DMS79 (cell line): ENCODE measurements at regions not wholly inside any gene's neighbourhood (a gene's known extent, or its start where the extent isn't known, plus 50 kb on each side); places are given as distances from the start of the nearest gene placed in this dataset.
"Not testable (repeated sequence)": the region's sequence is repeated elsewhere in the genome, so short reads cannot be mapped to it uniquely, and the experiment has no call there.

Source experiments
- DNase-seq: peaks from one replicate; lab custom pipeline; 2025; lab: John Stamatoyannopoulos, UW

DNA sequence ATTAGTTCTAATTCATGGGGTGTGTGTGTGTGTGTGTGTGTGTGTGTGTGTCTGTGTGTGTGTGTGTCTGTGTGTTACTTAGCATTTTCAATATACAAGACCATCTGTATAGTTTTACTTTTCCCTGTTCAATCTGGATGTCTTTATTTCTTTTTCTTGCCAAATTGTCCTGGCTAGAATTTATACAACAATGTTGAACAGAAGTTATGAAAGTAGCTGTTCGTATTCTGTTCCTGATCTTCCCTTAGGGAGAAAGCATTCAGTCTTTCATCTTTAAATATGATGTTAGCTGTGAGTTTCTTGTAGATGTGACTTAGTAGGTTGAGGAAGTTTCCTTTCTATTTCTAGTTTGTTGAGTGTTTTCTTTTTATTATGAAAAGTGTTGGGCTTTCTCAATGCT lies 101.0 kb upstream of the ADRA1D start:
- DNase-seq: no peak

DNA sequence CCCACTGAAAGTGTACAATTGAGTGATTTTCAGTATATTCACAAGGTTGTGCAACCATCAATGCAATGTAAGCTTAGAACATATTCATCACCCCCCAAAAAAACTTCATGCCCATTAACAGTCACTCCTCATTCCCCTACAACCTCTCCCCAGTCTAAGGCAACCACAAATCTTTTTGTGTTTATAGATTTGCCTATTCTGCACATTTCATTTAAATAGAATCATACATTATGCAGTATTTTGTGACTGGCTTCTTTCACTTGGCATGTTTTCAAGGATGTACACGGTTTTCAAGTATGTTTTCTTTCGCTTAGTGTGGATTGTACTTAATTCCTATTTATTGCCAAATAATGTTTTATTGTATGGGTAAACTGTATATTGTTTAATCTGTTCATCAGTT lies 95.6 kb upstream of the ADRA1D start:
- no peak for DNase-seq

DNA sequence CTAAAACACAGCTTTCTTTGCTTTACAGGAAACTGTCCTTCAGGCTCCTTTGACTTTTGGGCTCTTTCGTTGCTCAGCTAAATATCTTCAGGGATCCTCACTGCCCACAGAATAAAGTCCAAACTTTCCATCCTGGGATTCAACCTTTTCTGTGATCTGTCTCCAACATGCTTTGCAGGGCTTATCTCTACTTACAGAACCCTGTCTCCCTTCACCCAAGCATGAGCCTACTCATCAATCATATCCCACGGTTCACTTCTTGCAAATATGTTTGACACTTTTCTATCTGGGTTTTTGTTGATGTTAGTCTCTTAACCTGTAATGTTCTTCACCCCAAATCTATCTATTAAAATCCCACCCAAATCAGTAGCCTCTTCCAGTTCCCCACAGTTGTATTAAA lies 93.5 kb upstream of the ADRA1D start:
- DNase-seq: no peak

DNA sequence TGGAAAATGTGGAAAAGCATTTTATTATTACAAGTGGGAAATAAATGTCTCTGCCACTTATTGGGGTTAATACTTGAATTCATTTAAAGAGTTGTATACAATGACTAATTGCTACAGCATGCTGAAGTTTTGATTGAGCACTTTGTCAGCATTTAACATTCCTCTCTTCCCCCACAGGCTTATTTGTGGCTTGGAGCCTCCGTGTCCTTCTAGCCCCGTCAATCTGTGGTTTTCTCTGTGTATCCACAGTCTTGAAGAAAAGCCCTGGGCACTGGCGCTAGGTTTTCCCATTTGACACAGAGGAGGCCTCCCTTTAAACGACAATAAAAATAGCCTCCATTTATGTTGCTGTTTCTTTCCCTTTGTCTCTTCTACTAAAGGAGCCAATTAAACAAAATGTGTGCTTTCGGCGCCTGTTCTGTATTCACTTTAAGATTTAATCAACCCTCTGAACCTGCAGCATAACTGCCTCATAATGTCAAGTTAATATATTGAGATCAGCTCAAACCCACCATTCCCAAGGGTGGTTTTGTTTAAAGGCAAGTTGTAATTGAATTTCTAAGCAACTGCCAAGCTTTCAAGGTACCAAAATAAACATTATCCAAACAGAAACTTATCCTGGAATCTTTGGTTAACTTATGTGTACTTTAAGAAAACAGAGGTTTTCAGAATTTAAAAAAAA lies 92.9 kb upstream of the ADRA1D start:
- no peak for DNase-seq

DNA sequence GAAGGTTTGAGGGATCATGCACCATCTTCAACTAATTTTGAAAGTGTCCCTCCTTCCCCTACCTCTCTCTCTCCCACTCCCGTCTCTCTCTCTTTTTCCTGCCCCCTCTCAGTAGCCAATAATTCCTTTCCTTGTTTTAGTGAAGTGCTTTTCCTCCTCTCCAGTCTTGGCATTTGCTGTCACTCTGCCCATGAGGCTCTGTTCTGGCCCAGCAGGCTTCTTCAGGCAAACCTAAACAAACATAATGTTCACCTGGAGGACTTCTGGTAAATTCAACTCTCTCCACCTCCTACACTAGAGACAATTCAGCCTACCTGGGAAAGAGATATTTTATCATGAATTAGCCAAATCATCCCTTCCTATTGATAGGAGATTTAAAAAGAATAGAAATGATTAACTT lies 86.6 kb upstream of the ADRA1D start:
- DNase-seq: no peak

DNA sequence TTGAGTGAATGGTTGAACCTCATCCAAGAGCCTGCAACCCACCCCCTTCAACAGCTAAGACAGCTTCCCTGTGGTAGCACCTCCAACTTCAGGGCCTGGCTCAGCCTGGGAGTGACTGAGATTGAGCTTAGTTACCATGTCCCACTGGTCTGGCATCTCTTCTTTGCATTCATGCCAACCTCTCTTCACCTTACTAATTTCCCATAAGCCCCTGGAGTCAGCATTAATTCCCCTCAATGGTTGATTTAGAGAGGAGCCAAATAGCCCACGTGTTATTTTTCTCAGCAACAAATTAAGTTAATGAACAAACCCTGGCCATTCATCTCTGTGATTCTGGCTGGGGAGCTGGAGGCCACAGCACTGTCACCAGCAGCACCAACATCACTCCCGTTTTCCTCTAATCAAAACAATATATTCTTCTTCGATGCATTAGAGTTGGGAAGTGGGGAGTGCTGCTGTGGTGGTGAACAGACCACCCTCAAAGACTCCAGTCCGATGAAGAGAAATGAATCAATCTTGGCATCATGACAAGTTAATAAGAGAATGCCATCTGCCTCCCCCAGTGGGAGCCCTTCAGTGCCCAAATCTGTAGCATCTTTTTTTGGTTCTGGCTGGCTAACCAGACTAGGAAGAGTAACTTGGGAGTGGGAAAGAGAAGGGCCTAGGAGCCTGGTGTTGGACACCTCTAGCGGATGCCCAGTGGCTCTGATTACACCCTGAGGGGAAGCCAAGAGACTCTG lies 83.2 kb upstream of the ADRA1D start:
- no peak for DNase-seq

DNA sequence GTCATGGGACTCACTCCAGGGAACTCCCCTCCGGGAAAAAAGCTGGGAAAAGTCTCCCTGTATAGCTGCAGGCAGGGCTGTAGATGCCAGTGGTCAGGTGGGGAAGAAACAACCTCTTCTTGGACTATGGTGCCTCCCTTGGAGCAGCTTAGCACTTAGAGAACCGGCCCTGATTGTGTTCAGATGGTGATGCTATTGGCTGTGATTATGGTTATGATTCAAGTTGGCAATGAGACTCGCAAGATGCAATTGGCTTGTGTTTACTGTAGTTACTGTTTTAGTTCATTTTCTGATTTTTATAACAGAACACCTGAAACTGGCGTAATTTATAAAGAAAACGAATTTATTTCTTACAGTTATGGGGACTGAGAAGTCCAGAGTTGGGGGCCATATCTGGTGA lies 80.9 kb upstream of the ADRA1D start:
- no peak for DNase-seq

DNA sequence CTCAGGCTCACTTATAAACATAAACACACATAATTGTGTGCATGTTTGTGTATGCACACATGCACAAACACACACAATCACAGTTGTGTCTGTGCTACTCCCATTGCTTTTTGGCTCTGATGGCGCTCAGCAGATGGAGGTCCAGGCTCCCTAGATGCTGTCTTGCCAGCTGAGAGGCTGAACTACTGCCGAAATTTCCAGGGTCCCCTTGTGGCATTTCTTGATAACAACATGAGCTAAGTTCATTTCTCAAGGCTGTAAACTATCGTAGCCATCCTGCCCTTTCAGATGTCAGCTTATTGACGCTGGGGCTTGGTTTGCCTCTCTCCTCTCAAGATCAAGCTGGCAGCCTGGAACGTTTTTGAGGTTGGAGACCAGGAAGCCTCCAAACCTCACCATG lies 80.1 kb upstream of the ADRA1D start:
- DNase-seq: no peak

DNA sequence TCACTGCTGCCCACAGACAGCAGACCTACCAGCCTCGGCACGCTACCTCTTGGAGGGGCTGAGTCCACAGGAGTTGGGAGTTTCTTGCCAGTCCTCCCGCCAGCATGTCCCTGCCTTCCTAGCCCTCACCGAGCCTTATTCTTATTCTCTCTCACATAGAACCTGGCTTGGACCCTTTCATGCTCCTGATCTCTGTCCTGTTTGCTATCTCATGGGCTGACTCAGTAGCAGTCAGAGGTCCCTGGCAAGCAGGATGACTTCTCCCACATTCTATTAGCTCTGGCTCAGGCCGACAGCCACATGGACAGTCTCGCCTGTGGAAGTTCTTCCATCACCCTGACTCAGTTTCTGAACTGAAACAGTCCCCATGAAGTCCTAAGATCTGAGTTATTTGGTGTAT lies 79.5 kb upstream of the ADRA1D start:
- DNase-seq: no peak

DNA sequence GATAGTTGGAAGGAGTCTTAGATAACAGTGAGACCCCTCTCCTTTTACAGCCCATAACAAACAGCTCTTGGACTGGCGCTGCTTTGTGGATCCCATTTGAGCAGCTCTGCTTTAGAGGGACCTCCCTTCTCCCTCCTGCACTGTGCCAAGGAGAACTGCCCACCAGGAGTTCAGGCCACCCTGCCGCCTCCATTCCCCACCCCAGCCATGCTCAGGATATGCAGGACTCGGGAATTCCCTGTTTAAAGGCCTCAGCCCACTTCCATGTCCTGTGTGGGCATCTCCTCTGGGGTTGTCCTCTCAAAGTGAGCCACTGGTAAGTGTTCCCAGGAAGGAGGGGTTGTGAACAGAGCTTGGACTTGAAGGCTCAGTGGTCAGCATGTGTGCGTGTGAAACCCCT lies 78.9 kb upstream of the ADRA1D start:
- no peak for DNase-seq

DNA sequence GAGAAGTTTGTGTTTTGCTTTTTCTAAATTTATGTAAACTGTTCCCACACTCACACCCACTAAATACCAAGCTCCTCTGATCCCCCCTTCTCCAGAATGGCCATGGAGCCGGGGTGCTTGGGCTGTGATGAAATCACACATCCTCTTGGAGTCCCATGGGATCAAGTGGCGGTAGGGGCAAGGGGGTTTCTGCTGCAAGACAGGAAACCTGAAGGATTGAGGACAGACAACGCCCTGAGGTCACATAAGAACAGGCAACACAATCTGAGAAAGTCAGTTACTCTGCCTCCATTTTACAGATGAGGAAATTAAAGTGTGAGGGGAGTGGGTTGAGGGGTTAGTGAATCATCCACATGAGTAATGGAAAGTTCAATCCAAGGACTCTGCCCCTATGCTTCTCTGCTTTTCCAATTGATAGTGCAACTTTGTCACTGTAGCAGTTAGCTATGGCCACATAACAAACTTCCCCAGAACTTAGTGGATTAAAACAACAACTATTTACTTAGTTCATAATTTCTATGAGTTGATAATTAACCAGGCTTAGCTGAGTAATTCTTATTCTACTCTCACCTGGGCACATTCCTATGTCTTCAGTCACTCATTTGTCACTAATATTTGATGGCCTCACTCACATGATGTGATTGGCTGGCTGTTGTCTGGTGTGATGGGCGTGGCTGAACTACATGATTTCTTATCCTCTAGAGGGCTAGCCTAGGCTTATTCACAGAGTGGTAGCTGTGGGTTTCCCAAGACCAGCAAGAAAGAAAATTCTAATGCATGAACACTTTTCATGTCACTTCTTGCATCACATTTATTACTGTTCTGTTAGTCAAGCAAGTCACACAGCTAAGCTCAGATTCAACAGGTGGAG lies 77.3 kb upstream of the ADRA1D start:
- DNase-seq: no peak

DNA sequence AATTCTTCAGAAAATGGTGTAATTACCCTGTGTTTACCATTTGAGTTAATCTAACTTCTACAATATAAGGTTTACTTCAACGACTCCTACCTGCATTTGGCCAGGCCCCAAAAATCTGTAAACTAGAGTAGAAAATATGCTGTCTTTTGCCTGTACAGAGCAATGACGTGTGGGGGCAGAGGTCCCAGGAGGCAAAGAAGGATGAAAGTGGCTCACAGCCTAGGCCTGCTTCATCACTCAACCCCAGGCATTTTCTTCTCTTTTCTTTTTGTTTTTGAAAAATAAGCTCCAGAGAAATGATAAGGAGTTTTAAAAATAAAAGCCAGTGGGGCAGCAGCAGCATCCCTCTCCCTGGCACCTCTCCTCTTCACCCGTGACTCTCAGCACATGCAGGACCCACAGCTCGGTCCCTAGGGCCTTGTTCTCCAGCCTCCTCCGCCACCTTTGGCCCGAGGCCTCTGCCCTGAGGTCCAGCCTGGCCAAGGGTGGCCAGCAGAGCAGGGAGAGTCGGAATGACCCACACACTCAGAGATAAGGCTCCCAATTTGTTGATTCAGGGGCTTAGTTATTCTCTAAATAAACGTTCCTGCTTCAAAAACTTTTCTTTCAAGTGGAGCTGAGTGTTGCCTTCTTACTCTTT lies 76.6 kb upstream of the ADRA1D start:
- DNase-seq: no peak

DNA sequence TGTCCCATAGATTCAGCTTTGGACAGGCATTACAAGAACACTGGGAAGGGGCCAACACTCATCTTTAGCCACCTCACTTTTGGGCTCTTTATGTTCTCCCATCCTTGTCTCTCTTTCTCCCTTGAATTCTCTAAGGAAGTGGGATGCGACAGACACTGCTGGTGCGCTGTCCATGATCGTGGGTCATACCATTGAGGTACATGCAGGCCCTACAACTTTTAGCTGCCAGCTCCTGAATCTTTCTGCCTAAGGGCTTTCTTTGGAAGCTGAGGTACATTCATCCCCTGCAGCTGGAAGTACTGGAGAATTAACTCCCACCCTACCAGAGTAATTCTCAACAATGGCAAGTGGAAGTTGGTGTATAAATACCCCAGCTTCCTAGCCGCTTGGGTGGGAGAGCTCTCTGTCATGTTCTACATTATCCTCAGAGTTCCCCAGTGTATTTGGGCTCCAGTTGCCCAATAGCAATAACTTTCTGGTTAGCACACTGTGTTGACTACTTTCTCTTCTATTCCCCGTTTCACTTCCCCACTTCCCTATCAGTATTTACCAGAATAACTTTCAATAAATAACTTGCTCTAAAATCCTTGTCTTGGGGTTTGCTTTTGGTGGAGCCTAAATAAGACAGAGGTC lies 75.6 kb upstream of the ADRA1D start:
- no peak for DNase-seq

DNA sequence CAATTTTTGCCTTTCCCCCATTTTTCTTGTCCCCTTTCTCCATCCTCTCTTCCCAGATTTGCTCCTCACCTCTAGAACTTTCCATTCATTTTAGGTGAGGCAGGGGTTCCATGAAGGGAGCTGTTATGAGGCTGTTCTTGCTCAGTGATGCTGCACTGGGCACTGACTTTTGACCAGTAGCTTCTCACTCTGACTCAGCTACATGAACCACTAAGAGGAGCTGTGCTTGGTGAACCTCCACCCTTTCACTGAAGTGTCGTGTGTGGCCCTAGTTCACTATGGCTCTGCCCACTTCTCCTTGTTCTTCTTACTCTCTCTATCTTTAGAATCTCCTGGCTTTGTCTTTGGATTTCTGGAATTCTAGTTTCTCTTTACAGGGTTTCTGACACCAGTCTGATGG lies 73.4 kb upstream of the ADRA1D start:
- DNase-seq: no peak

DNA sequence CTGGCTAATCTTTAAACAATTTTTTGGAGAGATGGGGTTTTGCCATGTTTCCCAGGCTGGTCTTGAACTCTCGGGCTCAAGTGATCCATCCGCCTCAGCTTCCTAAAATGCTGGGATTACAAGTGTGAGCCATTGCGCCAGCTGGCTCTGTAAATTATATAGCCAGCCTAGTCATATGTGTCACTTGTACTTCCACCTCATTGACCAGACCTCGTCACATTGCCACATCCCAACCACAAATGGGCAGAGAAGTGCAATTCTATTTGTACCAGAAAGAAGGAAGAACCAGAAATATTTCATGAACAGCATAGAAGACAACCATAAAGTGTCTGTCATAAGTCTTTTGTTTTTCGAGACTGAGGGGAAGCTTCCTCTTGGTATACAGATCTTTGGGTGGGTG lies 71.2 kb upstream of the ADRA1D start:
- no peak for DNase-seq

DNA sequence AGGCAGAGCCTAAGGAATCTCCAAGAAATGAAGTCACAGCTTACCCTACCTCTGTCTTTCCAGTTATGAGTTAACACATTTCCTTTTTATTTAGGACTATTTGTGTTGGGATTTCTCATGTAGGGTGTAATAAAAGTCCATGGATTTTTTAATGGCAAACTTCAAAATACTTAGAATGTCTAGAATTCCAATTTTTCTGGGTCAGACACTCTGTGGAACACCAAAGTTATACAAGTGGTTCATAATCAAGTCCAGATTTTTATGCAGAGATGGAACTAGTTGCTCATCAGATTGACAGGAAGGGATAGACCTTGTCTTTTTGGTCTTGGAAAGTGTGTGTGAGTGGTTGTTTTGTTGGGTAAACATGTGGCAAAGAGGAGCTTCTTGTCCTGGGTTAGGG lies 69.8 kb upstream of the ADRA1D start:
- DNase-seq: no peak

DNA sequence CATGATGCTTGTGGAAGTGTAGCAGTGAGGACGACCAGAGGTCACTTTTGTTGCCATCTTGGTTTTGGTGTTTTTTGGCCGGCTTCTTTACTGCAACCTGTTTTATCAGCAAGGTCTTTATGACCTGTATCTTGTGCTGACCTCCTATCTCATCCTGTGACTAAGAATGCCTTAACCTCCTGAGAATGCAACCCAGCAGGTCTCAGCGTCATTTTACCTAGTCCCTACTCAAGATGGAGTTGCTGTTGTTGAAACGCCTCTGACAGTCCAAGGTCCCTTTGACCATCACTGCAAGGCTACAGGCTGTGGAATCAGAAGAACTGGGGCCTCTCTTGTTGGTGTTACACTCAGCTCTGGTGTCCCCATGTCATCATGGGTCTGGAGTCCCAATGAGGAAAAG lies 61.5 kb upstream of the ADRA1D start:
- not testable (repeated sequence) for DNase-seq

DNA sequence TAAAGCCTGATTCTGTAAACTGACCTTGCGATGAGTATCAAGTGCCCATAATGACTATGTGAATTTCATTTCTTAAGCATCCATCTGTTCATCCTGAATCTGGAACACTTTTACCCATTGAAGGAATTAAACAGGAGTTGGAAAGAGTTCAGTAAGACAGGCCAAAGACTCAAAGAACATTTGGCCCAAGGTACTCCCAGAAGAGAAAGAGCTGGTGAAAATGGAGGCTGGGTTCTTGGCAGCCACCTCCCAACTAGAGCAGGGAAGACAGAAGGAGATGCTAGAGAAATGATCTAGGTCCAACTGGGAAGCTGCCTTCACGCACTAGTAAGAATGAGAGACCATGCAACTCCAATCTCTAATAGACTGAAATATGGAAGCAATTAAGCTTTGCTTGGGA lies 57.1 kb upstream of the ADRA1D start:
- DNase-seq: no peak

DNA sequence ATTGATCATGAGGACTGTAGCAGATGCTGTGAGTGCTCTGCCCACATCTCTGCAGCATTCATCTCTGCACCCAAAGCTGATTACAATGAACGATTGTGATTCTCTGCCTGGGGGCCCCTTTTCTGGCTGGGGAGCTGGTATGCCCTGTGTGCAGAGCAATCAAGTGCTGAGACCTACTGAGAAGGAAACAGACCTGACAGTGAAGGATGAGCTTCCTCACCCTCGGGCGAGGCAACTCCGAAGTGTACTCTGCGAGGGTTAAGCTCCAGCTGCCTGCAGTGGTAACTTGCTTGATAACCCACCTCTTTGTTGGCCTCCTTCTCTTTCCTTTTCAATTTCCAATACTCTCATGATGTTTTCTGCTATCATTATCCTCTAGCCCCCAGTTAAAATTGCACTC lies 56.0 kb upstream of the ADRA1D start:
- no peak for DNase-seq

DNA sequence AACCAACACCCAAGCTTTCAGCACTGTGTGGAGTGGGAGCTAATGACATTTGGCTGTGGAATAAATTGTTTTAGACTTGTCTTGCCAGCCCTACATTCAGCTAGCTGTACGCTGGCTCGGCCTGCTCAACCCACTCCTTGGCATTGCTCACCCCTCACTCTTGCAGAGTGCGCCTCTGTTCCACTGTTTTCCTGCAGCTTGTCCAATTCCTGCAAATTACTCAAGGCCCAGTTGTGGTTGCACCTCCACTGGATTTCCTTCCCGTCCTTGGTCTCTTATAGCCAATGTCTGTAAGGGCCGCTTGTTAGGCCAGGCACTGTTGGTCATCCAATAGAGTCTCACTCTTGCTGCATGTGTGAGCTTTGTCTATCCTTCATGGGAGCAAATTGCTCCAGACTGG lies 55.5 kb upstream of the ADRA1D start:
- no peak for DNase-seq

DNA sequence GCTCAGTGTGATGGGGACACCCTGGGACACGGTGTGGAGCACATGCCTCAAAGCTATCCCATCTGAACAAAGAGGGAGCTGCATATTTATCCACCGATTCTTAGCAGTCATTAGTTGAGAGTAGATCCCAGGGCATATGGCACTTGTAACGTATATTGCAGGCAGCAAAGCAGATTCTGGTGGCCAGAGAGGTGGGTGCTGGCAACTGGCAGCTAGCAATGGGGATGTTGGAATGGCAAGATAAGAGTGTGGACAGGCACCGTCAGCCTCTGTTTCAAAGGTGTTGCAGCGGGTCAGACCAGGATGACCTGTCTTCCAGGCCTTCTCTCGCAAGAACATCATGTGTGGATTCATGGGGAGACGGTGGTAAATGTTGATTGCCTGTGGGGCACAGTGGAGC lies 54.0 kb upstream of the ADRA1D start:
- no peak for DNase-seq

DNA sequence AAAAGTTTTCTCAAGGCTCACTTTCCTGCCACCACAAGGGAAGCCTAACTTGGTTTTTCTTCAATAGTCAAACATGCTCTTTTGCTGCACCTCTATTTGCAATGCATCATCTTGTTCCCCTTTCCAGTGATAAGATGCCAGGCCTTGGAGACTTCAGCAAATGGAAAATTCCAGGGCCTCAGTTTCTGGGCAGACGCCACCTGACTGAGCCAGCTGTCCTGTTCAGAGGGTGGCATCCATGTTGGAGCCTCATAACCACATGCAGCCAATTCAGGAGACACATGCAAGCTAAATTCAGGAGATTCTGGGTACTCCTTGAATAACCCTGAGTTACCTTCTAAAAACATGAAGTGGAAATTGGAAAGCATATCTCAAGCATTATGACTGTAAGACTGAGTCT lies 51.8 kb upstream of the ADRA1D start:
- DNase-seq: no peak
